ENCODE measurements at regions not wholly inside any gene's neighbourhood (a gene's known extent, or its start where the extent isn't known, plus 50 kb on each side); places are given as distances from the start of the nearest gene placed in this dataset.

- peak; percentile 56 for DNase-seq
Measured at GRCh38 chr2:234334151-234334550, 162.7 kb downstream of the ARL4C start.

- peak; percentile 64 for DNase-seq
Measured at GRCh38 chr2:234333168-234334130, 163.4 kb downstream of the ARL4C start.

GRCh38 chr2:234331966-234332365 lies 164.9 kb downstream of the ARL4C start:
- no peak for DNase-seq

- no peak for DNase-seq
Measured at GRCh38 chr2:234331566-234331965, 165.3 kb downstream of the ARL4C start.

GRCh38 chr2:234330902-234331301 lies 166.0 kb downstream of the ARL4C start:
- DNase-seq: no peak

- peak; percentile 93 for DNase-seq
Measured at GRCh38 chr2:234329202-234329960, 167.5 kb downstream of the ARL4C start.

GRCh38 chr2:234328444-234328990 lies 168.4 kb downstream of the ARL4C start:
- DNase-seq: peak; percentile 30

- no peak for DNase-seq
Measured at GRCh38 chr2:234326694-234327093, 170.2 kb downstream of the ARL4C start.

- DNase-seq: no peak
Measured at GRCh38 chr2:234324116-234324515, 172.8 kb downstream of the ARL4C start.

- no peak for DNase-seq
Measured at GRCh38 chr2:234322766-234323465, 174.0 kb downstream of the ARL4C start.

- DNase-seq: no peak
Measured at GRCh38 chr2:234320066-234320465, 176.8 kb downstream of the ARL4C start.

- no peak for DNase-seq
Measured at GRCh38 chr2:234318361-234318760, 178.5 kb downstream of the ARL4C start.

- no peak for DNase-seq
Measured at GRCh38 chr2:234313558-234313957, 183.3 kb downstream of the ARL4C start.

- no peak for DNase-seq
Measured at GRCh38 chr2:234310166-234310565, 186.7 kb downstream of the ARL4C start.

GRCh38 chr2:234309431-234309830 lies 187.4 kb downstream of the ARL4C start:
- DNase-seq: no peak

- no peak for DNase-seq
Measured at GRCh38 chr2:234308813-234309195, 188.1 kb downstream of the ARL4C start.

- DNase-seq: no peak
Measured at GRCh38 chr2:234308073-234308812, 188.6 kb downstream of the ARL4C start.

GRCh38 chr2:234307322-234307961 lies 189.4 kb downstream of the ARL4C start:
- DNase-seq: no peak

- DNase-seq: no peak
Measured at GRCh38 chr2:234306426-234307173, 190.3 kb downstream of the ARL4C start.

GRCh38 chr2:234305846-234306245 lies 191.0 kb downstream of the ARL4C start:
- DNase-seq: no peak

GRCh38 chr2:234304950-234305349 lies 191.9 kb downstream of the ARL4C start:
- peak; percentile 57 for DNase-seq

All from DMS53 (cell line).